ENCODE measurements at regions not wholly inside any gene's neighbourhood (a gene's known extent, or its start where the extent isn't known, plus 50 kb on each side); places are given as distances from the start of the nearest gene placed in this dataset.

- Mint-ChIP-seq H3K27ac (no peak overlapping the region), H3K36me3 (ENCODE audit: low read depth) (no peaks in the 10 kb centered on the region), H3K9me3 (peaks cover 20% of the 10 kb centered on the region), H3K4me3 (no peak overlapping the region), H3K4me1 (ENCODE audit: low read depth) (no peaks in the 10 kb centered on the region), H3K27me3 (ENCODE audit: insufficient read depth) (no peaks in the 10 kb centered on the region)
- no peak for DNase-seq (ENCODE audit: low spot score)
- intact Hi-C loops (cut with micrococcal nuclease) = no loop called here
Observed at GRCh38 chr11:130728185-130729180, 187.8 kb downstream of the SNX19 start.

GRCh38 chr11:130729193-130729592 is 187.1 kb downstream of the SNX19 start:
- no peaks in the 10 kb centered on the region for H3K4me1 Mint-ChIP-seq (ENCODE audit: low read depth)
- no peak overlapping the region for H3K4me3 Mint-ChIP-seq
- no peaks in the 10 kb centered on the region for H3K36me3 Mint-ChIP-seq (ENCODE audit: low read depth)
- intact Hi-C loops (cut with micrococcal nuclease) = no loop called here
- DNase-seq (ENCODE audit: low spot score) = no peak
- H3K27ac Mint-ChIP-seq = no peak overlapping the region
- no peaks in the 10 kb centered on the region for H3K27me3 Mint-ChIP-seq (ENCODE audit: insufficient read depth)
- H3K9me3 Mint-ChIP-seq = peaks cover 21% of the 10 kb centered on the region

- Mint-ChIP-seq H3K36me3 (ENCODE audit: low read depth) (no peaks in the 10 kb centered on the region), H3K4me3 (no peak overlapping the region), H3K27me3 (ENCODE audit: insufficient read depth) (no peaks in the 10 kb centered on the region), H3K27ac (no peak overlapping the region), H3K4me1 (ENCODE audit: low read depth) (peaks cover 2% of the 10 kb centered on the region), H3K9me3 (peaks cover 27% of the 10 kb centered on the region)
- DNase-seq (ENCODE audit: low spot score) = no peak
- intact Hi-C loops (cut with micrococcal nuclease) = no loop called here
Observed at GRCh38 chr11:130729678-130730300, 186.5 kb downstream of the SNX19 start.

GRCh38 chr11:130731401-130731800 is 184.9 kb downstream of the SNX19 start:
- intact Hi-C loops (cut with micrococcal nuclease) = no loop called here
- Mint-ChIP-seq H3K9me3 (peaks cover 32% of the 10 kb centered on the region), H3K27me3 (ENCODE audit: insufficient read depth) (no peaks in the 10 kb centered on the region), H3K27ac (no peak overlapping the region), H3K4me3 (no peak overlapping the region), H3K36me3 (ENCODE audit: low read depth) (no peaks in the 10 kb centered on the region), H3K4me1 (ENCODE audit: low read depth) (peaks cover 10% of the 10 kb centered on the region)
- DNase-seq (ENCODE audit: low spot score) = no peak

GRCh38 chr11:130732476-130732875 is 183.8 kb downstream of the SNX19 start:
- no peak overlapping the region for H3K4me3 Mint-ChIP-seq
- no peak for DNase-seq (ENCODE audit: low spot score)
- no peak overlapping the region for H3K27ac Mint-ChIP-seq
- no peaks in the 10 kb centered on the region for H3K36me3 Mint-ChIP-seq (ENCODE audit: low read depth)
- H3K27me3 Mint-ChIP-seq (ENCODE audit: insufficient read depth) = no peaks in the 10 kb centered on the region
- peaks cover 15% of the 10 kb centered on the region for H3K4me1 Mint-ChIP-seq (ENCODE audit: low read depth)
- intact Hi-C loops (cut with micrococcal nuclease) = no loop called here
- H3K9me3 Mint-ChIP-seq = peaks cover 32% of the 10 kb centered on the region

GRCh38 chr11:130737041-130737830 is 179.0 kb downstream of the SNX19 start:
- Mint-ChIP-seq H3K4me1 (ENCODE audit: low read depth) (peaks cover 16% of the 10 kb centered on the region), H3K36me3 (ENCODE audit: low read depth) (no peaks in the 10 kb centered on the region), H3K9me3 (peaks cover 29% of the 10 kb centered on the region), H3K4me3 (no peak overlapping the region), H3K27me3 (ENCODE audit: insufficient read depth) (no peaks in the 10 kb centered on the region), H3K27ac (no peak overlapping the region)
- intact Hi-C loops (cut with micrococcal nuclease) = no loop called here
- DNase-seq (ENCODE audit: low spot score) = no peak

- H3K4me1 Mint-ChIP-seq (ENCODE audit: low read depth) = peaks cover 16% of the 10 kb centered on the region
- DNase-seq (ENCODE audit: low spot score) = no peak
- no peaks in the 10 kb centered on the region for H3K27me3 Mint-ChIP-seq (ENCODE audit: insufficient read depth)
- intact Hi-C loops (cut with micrococcal nuclease) = no loop called here
- H3K4me3 Mint-ChIP-seq = no peak overlapping the region
- H3K9me3 Mint-ChIP-seq = peaks cover 29% of the 10 kb centered on the region
- H3K27ac Mint-ChIP-seq = no peak overlapping the region
- H3K36me3 Mint-ChIP-seq (ENCODE audit: low read depth) = no peaks in the 10 kb centered on the region
Observed at GRCh38 chr11:130737866-130738431, 178.3 kb downstream of the SNX19 start.

- intact Hi-C loops (cut with micrococcal nuclease) = no loop called here
Observed at GRCh38 chr11:130738611-130739010, 177.7 kb downstream of the SNX19 start.

GRCh38 chr11:130740819-130741218 is 175.5 kb downstream of the SNX19 start:
- no peak overlapping the region for H3K27ac Mint-ChIP-seq
- H3K36me3 Mint-ChIP-seq (ENCODE audit: low read depth) = no peaks in the 10 kb centered on the region
- peaks cover 2% of the 10 kb centered on the region for H3K27me3 Mint-ChIP-seq (ENCODE audit: insufficient read depth)
- peaks cover 17% of the 10 kb centered on the region for H3K9me3 Mint-ChIP-seq
- intact Hi-C loops (cut with micrococcal nuclease) = no loop called here
- no peak for DNase-seq (ENCODE audit: low spot score)
- no peak overlapping the region for H3K4me3 Mint-ChIP-seq
- peaks cover 5% of the 10 kb centered on the region for H3K4me1 Mint-ChIP-seq (ENCODE audit: low read depth)

More at GRCh38 chr11:130738611-130739010, 177.7 kb downstream of the SNX19 start:
- Mint-ChIP-seq H3K4me1 (ENCODE audit: low read depth) (peaks cover 16% of the 10 kb centered on the region), H3K36me3 (ENCODE audit: low read depth) (no peaks in the 10 kb centered on the region), H3K9me3 (peaks cover 29% of the 10 kb centered on the region), H3K27me3 (ENCODE audit: insufficient read depth) (no peaks in the 10 kb centered on the region), H3K4me3 (no peak overlapping the region), H3K27ac (no peak overlapping the region)
- DNase-seq (ENCODE audit: low spot score) = no peak

- peaks cover 13% of the 10 kb centered on the region for H3K9me3 Mint-ChIP-seq
- no peak for DNase-seq (ENCODE audit: low spot score)
- no peak overlapping the region for H3K27ac Mint-ChIP-seq
- no peak overlapping the region for H3K4me3 Mint-ChIP-seq
- H3K4me1 Mint-ChIP-seq (ENCODE audit: low read depth) = no peaks in the 10 kb centered on the region
- intact Hi-C loops (cut with micrococcal nuclease) = no loop called here
- H3K27me3 Mint-ChIP-seq (ENCODE audit: insufficient read depth) = peaks cover 12% of the 10 kb centered on the region
- no peaks in the 10 kb centered on the region for H3K36me3 Mint-ChIP-seq (ENCODE audit: low read depth)
Observed at GRCh38 chr11:130744794-130745193, 171.5 kb downstream of the SNX19 start.

GRCh38 chr11:130749216-130749615 is 167.1 kb downstream of the SNX19 start:
- Mint-ChIP-seq H3K4me3 (no peak overlapping the region), H3K4me1 (ENCODE audit: low read depth) (no peaks in the 10 kb centered on the region), H3K27me3 (ENCODE audit: insufficient read depth) (peaks cover 18% of the 10 kb centered on the region), H3K9me3 (no peaks in the 10 kb centered on the region), H3K27ac (no peak overlapping the region), H3K36me3 (ENCODE audit: low read depth) (no peaks in the 10 kb centered on the region)
- intact Hi-C loops (cut with micrococcal nuclease) = no loop called here
- DNase-seq (ENCODE audit: low spot score) = no peak

GRCh38 chr11:130760515-130761125 is 155.7 kb downstream of the SNX19 start:
- no peak for DNase-seq (ENCODE audit: low spot score)
- no peak overlapping the region for H3K27ac Mint-ChIP-seq

More at GRCh38 chr11:130760515-130761125, 155.7 kb downstream of the SNX19 start:
- intact Hi-C loops (cut with micrococcal nuclease) = loop anchor here (10.0 kb wide), 1 partner anchor 326 kb away; no protein-coding TSS in a partner anchor
- H3K36me3 Mint-ChIP-seq (ENCODE audit: low read depth) = no peaks in the 10 kb centered on the region
- no peaks in the 10 kb centered on the region for H3K27me3 Mint-ChIP-seq (ENCODE audit: insufficient read depth)
- H3K4me1 Mint-ChIP-seq (ENCODE audit: low read depth) = peaks cover under 1% of the 10 kb centered on the region
- no peak overlapping the region for H3K4me3 Mint-ChIP-seq
- no peaks in the 10 kb centered on the region for H3K9me3 Mint-ChIP-seq
